Neural cell (in vitro differentiated cells): ENCODE measurements at regions not wholly inside any gene's neighbourhood (a gene's known extent, or its start where the extent isn't known, plus 50 kb on each side); places are given as distances from the start of the nearest gene placed in this dataset.

ENCODE experiments used
- EP300 ChIP-seq: fragments of 450-650 bp; conservative IDR thresholded peaks from 2 replicates; pipeline ENCODE4 v1.6.1; 2014; ENCODE audit warnings: antibody characterized with exemption, mild to moderate bottlenecking, moderate library complexity; ENCODE audit not compliant: poor library complexity, severe bottlenecking
- EZH2 ChIP-seq: fragments of 200-600, 300-800 bp; shearing (Covaris generic), sonication (generic); IDR thresholded peaks from 2 replicates; pipeline ENCODE4 v1.6.1; 2014; ENCODE audit warnings: antibody characterized with exemption, low read length, borderline replicate concordance, mild to moderate bottlenecking; ENCODE audit not compliant: insufficient read depth, poor library complexity, severe bottlenecking
- POLR2AphosphoS5 ChIP-seq: IDR thresholded peaks from 2 replicates; pipeline ENCODE4 v1.6.1; 2012
- RAD21 ChIP-seq: fragments of 450-650 bp; conservative IDR thresholded peaks from 2 replicates; pipeline ENCODE4 v1.6.1; 2014; ENCODE audit warnings: antibody characterized with exemption, mild to moderate bottlenecking, moderate library complexity
- SMC3 ChIP-seq: fragments of 450-650 bp; conservative IDR thresholded peaks from 2 replicates; pipeline ENCODE4 v1.6.1; 2014; ENCODE audit warnings: antibody characterized with exemption, mild to moderate bottlenecking, moderate library complexity; ENCODE audit not compliant: poor library complexity
- TAF1 ChIP-seq: IDR thresholded peaks from 2 replicates; pipeline ENCODE4 v1.6.1; 2012; ENCODE audit warnings: low read depth
- TF ChIP-seq, protein P1 (sequence below): fragments of 450-650 bp; IDR thresholded peaks from 2 replicates; pipeline ENCODE4 v1.5.1; 2014; ENCODE audit warnings: antibody characterized with exemption, mild to moderate bottlenecking, moderate library complexity; ENCODE audit not compliant: poor library complexity, severe bottlenecking
- TF ChIP-seq, protein P2 (sequence below): IDR thresholded peaks from 2 replicates; pipeline ENCODE4 v1.6.1; 2012; ENCODE audit warnings: borderline replicate concordance

DNA sequence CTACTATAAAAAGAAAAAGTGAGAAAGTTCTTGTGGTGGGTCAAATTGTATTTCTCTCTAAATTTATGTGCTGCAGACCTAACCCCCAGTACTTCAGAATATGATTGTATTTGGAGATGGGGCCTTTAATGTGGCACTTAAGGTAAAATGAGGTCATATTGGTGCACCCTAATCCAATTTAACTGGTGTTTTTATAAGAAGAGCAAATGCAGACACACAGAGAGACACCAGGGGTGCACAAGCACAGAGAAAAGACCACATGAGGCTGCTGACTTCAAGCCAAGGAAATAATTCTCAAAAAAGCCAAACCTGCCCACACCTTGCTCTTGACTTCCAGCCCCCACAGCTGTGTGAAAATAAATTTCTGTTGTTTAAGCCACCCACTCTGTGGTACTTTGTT, 80.2 kb upstream of the HTR4 start:
- TF ChIP-seq EP300, result no peak
- TF ChIP-seq, protein P1, sequence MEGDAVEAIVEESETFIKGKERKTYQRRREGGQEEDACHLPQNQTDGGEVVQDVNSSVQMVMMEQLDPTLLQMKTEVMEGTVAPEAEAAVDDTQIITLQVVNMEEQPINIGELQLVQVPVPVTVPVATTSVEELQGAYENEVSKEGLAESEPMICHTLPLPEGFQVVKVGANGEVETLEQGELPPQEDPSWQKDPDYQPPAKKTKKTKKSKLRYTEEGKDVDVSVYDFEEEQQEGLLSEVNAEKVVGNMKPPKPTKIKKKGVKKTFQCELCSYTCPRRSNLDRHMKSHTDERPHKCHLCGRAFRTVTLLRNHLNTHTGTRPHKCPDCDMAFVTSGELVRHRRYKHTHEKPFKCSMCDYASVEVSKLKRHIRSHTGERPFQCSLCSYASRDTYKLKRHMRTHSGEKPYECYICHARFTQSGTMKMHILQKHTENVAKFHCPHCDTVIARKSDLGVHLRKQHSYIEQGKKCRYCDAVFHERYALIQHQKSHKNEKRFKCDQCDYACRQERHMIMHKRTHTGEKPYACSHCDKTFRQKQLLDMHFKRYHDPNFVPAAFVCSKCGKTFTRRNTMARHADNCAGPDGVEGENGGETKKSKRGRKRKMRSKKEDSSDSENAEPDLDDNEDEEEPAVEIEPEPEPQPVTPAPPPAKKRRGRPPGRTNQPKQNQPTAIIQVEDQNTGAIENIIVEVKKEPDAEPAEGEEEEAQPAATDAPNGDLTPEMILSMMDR, result no peak
- no peak for TF ChIP-seq EZH2
- TF ChIP-seq, protein P2, sequence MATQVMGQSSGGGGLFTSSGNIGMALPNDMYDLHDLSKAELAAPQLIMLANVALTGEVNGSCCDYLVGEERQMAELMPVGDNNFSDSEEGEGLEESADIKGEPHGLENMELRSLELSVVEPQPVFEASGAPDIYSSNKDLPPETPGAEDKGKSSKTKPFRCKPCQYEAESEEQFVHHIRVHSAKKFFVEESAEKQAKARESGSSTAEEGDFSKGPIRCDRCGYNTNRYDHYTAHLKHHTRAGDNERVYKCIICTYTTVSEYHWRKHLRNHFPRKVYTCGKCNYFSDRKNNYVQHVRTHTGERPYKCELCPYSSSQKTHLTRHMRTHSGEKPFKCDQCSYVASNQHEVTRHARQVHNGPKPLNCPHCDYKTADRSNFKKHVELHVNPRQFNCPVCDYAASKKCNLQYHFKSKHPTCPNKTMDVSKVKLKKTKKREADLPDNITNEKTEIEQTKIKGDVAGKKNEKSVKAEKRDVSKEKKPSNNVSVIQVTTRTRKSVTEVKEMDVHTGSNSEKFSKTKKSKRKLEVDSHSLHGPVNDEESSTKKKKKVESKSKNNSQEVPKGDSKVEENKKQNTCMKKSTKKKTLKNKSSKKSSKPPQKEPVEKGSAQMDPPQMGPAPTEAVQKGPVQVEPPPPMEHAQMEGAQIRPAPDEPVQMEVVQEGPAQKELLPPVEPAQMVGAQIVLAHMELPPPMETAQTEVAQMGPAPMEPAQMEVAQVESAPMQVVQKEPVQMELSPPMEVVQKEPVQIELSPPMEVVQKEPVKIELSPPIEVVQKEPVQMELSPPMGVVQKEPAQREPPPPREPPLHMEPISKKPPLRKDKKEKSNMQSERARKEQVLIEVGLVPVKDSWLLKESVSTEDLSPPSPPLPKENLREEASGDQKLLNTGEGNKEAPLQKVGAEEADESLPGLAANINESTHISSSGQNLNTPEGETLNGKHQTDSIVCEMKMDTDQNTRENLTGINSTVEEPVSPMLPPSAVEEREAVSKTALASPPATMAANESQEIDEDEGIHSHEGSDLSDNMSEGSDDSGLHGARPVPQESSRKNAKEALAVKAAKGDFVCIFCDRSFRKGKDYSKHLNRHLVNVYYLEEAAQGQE, result no peak
- no peak for TF ChIP-seq POLR2AphosphoS5
- no peak for TF ChIP-seq RAD21
- TF ChIP-seq SMC3, result no peak
- TF ChIP-seq TAF1, result no peak
